ENCODE measurements at regions not wholly inside any gene's neighbourhood (a gene's known extent, or its start where the extent isn't known, plus 50 kb on each side); places are given as distances from the start of the nearest gene placed in this dataset.

DNA sequence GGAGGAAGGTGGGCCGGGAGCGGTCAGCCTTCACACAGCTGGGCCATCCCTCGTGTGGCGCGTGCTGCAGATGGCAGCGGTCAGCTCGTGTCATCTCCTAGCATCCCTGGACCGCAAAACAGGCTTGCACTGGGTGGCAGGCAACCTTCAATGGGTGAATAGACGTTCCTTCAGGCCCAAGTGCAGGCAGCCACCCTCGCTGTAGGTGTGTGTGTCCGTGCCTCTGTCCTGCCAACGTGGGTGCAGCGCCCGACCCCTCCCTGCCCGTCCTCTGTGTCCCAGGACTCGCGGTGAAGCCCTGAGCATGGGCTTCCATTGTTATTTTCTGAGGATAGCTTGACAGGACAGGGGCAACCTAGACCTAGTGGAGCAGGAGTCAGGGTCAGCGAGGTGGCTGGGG is 79.8 kb upstream of the STOX2 start:
- H3K4me1 Mint-ChIP-seq, result peaks cover 15% of the 10 kb centered on the region
- peak overlapping the region; percentile 30 for H3K27ac Mint-ChIP-seq
- no peaks in the 10 kb centered on the region for H3K9me3 ChIP-seq (ENCODE audit: control insufficient read depth, low read length, poor library complexity, severe bottlenecking)
- no peak for DNase-seq
- no peak for ATAC-seq
- no peak overlapping the region for H3K4me3 Mint-ChIP-seq
- no peaks in the 10 kb centered on the region for H3K36me3 Mint-ChIP-seq (ENCODE audit: low read depth)
- peaks cover 26% of the 10 kb centered on the region for H3K27me3 Mint-ChIP-seq

GRCh38 chr4:183826461-183826860 is 78.6 kb upstream of the STOX2 start:
- H3K4me1 Mint-ChIP-seq, result peaks cover 15% of the 10 kb centered on the region
- ATAC-seq (no peak), DNase-seq (no peak)
- no peak overlapping the region for H3K27ac Mint-ChIP-seq
- no peaks in the 10 kb centered on the region for H3K9me3 ChIP-seq (ENCODE audit: control insufficient read depth, low read length, poor library complexity, severe bottlenecking)
- no peaks in the 10 kb centered on the region for H3K36me3 Mint-ChIP-seq (ENCODE audit: low read depth)
- peaks cover 15% of the 10 kb centered on the region for H3K27me3 Mint-ChIP-seq
- H3K4me3 Mint-ChIP-seq, result no peak overlapping the region

DNA sequence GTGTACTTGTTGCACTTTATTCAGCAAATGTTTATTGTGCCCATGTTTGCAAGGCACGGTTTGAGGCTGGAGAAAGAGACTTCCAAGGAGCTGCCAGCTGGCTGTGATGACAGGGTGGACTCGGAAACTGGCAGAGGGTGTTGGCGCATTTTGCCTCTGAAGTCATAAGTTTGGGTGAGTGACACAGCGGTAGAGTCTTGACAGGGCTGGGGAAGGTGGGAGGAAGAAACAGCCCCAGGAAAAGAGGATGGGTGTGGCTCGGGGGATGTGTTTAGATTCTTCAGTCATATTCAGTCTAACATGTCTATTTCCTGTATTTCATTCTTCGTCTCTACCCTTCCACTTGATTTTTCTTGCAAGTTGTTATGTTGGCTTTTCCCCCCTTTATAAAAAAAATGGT is 77.0 kb upstream of the STOX2 start:
- H3K4me3 Mint-ChIP-seq, result peak overlapping the region; percentile 32
- peaks cover 18% of the 10 kb centered on the region for H3K4me1 Mint-ChIP-seq
- no peaks in the 10 kb centered on the region for H3K9me3 ChIP-seq (ENCODE audit: control insufficient read depth, low read length, poor library complexity, severe bottlenecking)
- H3K27me3 Mint-ChIP-seq, result peaks cover 14% of the 10 kb centered on the region
- H3K36me3 Mint-ChIP-seq (ENCODE audit: low read depth), result no peaks in the 10 kb centered on the region
- H3K27ac Mint-ChIP-seq, result no peak overlapping the region
- ATAC-seq (no peak), DNase-seq (no peak)

DNA sequence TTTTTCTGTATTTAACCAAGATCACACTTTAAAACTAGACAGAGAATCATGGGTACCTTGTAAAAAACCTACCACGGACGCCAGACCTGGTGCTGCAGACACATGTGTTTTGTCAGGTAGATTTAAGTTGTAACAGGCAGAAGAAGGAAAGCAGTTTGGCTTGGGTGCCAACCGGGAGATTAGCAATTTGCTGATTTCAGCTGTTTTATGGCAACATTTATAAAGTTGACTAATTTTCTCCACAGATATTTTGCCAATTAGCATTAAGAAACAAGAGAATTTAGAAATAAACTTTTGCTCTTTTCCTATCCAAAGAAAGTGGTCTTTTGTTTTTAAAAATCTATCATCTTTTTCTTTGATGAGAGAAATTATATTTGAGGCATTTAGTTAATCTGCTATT is 76.3 kb upstream of the STOX2 start:
- Mint-ChIP-seq H3K4me1 (peaks cover 18% of the 10 kb centered on the region), H3K27ac (no peak overlapping the region), H3K36me3 (ENCODE audit: low read depth) (peaks cover 2% of the 10 kb centered on the region), H3K27me3 (peaks cover 17% of the 10 kb centered on the region), H3K4me3 (no peak overlapping the region)
- ATAC-seq, result no peak
- no peak for DNase-seq
- no peaks in the 10 kb centered on the region for H3K9me3 ChIP-seq (ENCODE audit: control insufficient read depth, low read length, poor library complexity, severe bottlenecking)

- ATAC-seq (no peak), DNase-seq (no peak)
- H3K4me3 Mint-ChIP-seq, result no peak overlapping the region
- no peaks in the 10 kb centered on the region for H3K9me3 ChIP-seq (ENCODE audit: control insufficient read depth, low read length, poor library complexity, severe bottlenecking)
- peaks cover 2% of the 10 kb centered on the region for H3K36me3 Mint-ChIP-seq (ENCODE audit: low read depth)
- peaks cover 18% of the 10 kb centered on the region for H3K4me1 Mint-ChIP-seq
- peaks cover 28% of the 10 kb centered on the region for H3K27me3 Mint-ChIP-seq
- H3K27ac Mint-ChIP-seq, result no peak overlapping the region
These were observed 74.6 kb upstream of the STOX2 start for GRCh38 chr4:183830438-183830985.

DNA sequence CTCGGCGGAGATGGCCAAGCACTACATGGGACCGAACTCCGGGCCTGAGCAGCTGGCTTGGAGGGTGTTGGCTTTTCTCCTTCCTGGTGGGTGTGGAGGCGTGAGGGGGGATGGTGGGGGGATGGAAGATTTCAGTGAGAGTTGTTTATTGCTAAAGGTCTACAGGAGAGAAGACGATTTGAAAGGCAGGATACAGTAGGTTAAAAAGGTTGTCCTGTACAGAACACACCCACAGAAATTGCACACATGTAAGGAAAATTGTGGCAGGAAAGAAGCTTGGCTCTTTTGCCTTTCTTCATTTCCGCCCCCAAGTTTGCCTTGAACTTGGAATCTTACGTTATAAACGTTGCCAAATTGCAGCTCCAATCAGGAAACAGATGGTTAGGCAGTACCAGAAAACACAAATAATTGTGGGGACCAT is 74.1 kb upstream of the STOX2 start:
- H3K27me3 Mint-ChIP-seq, result peaks cover 29% of the 10 kb centered on the region
- H3K27ac Mint-ChIP-seq, result no peak overlapping the region
- ATAC-seq (no peak), DNase-seq (no peak)
- H3K4me3 Mint-ChIP-seq, result no peak overlapping the region
- H3K36me3 Mint-ChIP-seq (ENCODE audit: low read depth), result peaks cover 2% of the 10 kb centered on the region
- no peaks in the 10 kb centered on the region for H3K9me3 ChIP-seq (ENCODE audit: control insufficient read depth, low read length, poor library complexity, severe bottlenecking)
- H3K4me1 Mint-ChIP-seq, result peaks cover 17% of the 10 kb centered on the region

GRCh38 chr4:183831683-183832082 is 73.4 kb upstream of the STOX2 start:
- DNase-seq, result no peak
- H3K4me3 Mint-ChIP-seq, result no peak overlapping the region
- no peak for ATAC-seq
- no peaks in the 10 kb centered on the region for H3K9me3 ChIP-seq (ENCODE audit: control insufficient read depth, low read length, poor library complexity, severe bottlenecking)
- no peak overlapping the region for H3K27ac Mint-ChIP-seq
- H3K36me3 Mint-ChIP-seq (ENCODE audit: low read depth), result peaks cover 2% of the 10 kb centered on the region
- H3K4me1 Mint-ChIP-seq, result peaks cover 15% of the 10 kb centered on the region
- H3K27me3 Mint-ChIP-seq, result peaks cover 30% of the 10 kb centered on the region

- DNase-seq (no peak), ATAC-seq (no peak)
- no peaks in the 10 kb centered on the region for H3K9me3 ChIP-seq (ENCODE audit: control insufficient read depth, low read length, poor library complexity, severe bottlenecking)
- Mint-ChIP-seq H3K4me1 (peaks cover 12% of the 10 kb centered on the region), H3K36me3 (ENCODE audit: low read depth) (peaks cover 2% of the 10 kb centered on the region), H3K27ac (no peak overlapping the region), H3K4me3 (no peak overlapping the region), H3K27me3 (peaks cover 39% of the 10 kb centered on the region)
These were observed 72.2 kb upstream of the STOX2 start for GRCh38 chr4:183832776-183833450.

DNA sequence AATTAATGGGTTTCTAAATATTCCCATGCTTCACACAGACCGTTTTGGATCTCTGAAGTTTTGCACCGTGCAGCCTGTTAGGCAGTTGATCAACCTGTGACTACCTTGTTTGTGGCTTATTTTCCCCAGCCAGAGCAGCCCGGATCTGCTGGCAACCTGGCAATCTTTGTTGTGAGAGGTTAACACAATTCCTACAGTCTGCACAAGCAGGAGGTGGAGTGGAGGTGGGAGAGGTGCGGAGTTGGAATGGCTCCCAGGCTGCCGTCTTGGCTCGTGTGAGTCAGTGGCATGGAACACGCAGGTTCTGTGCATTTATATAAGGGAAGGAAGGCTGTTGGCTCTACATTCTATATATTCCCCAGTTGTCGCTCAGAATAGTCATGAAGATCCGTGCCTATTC is 70.9 kb upstream of the STOX2 start:
- Mint-ChIP-seq H3K36me3 (ENCODE audit: low read depth) (peaks cover 2% of the 10 kb centered on the region), H3K27ac (no peak overlapping the region), H3K4me3 (no peak overlapping the region), H3K4me1 (peaks cover 5% of the 10 kb centered on the region), H3K27me3 (peaks cover 47% of the 10 kb centered on the region)
- ATAC-seq, result no peak
- H3K9me3 ChIP-seq (ENCODE audit: control insufficient read depth, low read length, poor library complexity, severe bottlenecking), result no peaks in the 10 kb centered on the region
- no peak for DNase-seq

- no peak for ATAC-seq
- Mint-ChIP-seq H3K4me1 (no peaks in the 10 kb centered on the region), H3K27ac (no peak overlapping the region), H3K27me3 (peaks cover 62% of the 10 kb centered on the region), H3K36me3 (ENCODE audit: low read depth) (peaks cover 2% of the 10 kb centered on the region), H3K4me3 (no peak overlapping the region)
- no peaks in the 10 kb centered on the region for H3K9me3 ChIP-seq (ENCODE audit: control insufficient read depth, low read length, poor library complexity, severe bottlenecking)
- DNase-seq, result no peak
These were observed 67.9 kb upstream of the STOX2 start for GRCh38 chr4:183837222-183837621.

DNA sequence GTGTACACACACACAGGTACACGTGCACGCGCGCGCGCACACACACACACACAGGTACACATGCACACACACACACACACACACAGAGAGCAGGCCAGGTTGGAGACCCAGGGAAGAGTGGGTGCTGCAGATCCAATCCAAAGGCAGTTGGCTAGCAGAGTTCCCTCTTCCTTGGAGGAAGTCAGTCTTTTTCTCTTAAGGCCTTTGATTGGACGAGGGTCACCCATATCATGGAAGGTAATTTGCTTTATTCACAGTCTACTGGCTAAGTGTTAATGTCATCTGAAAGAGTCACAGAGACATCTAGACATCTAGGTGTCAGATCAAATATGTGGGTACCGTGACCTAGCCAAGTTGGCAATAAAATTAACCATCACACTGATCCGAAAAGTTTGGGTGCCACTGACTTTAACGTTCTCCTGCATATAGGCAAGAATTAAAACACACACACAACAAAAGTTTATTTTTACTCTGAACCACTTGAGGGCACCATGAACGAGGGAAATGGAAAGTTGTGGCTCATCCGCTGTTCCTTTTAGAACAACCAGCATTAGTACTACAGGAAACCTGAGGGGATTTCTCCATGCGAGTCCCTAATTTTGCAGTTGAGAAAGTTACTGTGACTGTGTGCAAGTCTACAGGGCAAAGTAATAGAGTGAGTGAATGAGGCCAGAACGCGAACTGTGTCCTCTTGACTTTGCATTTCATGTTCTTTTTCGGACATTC is 66.0 kb upstream of the STOX2 start:
- DNase-seq (no peak), ATAC-seq (no peak)
- peaks cover 52% of the 10 kb centered on the region for H3K27me3 Mint-ChIP-seq
- no peak overlapping the region for H3K27ac Mint-ChIP-seq
- no peaks in the 10 kb centered on the region for H3K9me3 ChIP-seq (ENCODE audit: control insufficient read depth, low read length, poor library complexity, severe bottlenecking)
- H3K4me1 Mint-ChIP-seq, result no peaks in the 10 kb centered on the region
- no peaks in the 10 kb centered on the region for H3K36me3 Mint-ChIP-seq (ENCODE audit: low read depth)
- no peak overlapping the region for H3K4me3 Mint-ChIP-seq

- H3K4me1 Mint-ChIP-seq, result no peaks in the 10 kb centered on the region
- no peaks in the 10 kb centered on the region for H3K9me3 ChIP-seq (ENCODE audit: control insufficient read depth, low read length, poor library complexity, severe bottlenecking)
- H3K36me3 Mint-ChIP-seq (ENCODE audit: low read depth), result no peaks in the 10 kb centered on the region
- H3K27me3 Mint-ChIP-seq, result peaks cover 52% of the 10 kb centered on the region
- DNase-seq (peak; percentile 23 to 33 (median 23)), ATAC-seq (peak; percentile 68)
- no peak overlapping the region for H3K27ac Mint-ChIP-seq
- no peak overlapping the region for H3K4me3 Mint-ChIP-seq
These were observed 64.8 kb upstream of the STOX2 start for GRCh38 chr4:183840311-183840710.

- H3K27ac Mint-ChIP-seq, result no peak overlapping the region
- H3K9me3 ChIP-seq (ENCODE audit: control insufficient read depth, low read length, poor library complexity, severe bottlenecking), result no peaks in the 10 kb centered on the region
- peaks cover 49% of the 10 kb centered on the region for H3K27me3 Mint-ChIP-seq
- H3K4me1 Mint-ChIP-seq, result no peaks in the 10 kb centered on the region
- no peak for DNase-seq
- ATAC-seq, result no peak
- no peak overlapping the region for H3K4me3 Mint-ChIP-seq
- no peaks in the 10 kb centered on the region for H3K36me3 Mint-ChIP-seq (ENCODE audit: low read depth)
These were observed 64.1 kb upstream of the STOX2 start for GRCh38 chr4:183841001-183841400.

DNA sequence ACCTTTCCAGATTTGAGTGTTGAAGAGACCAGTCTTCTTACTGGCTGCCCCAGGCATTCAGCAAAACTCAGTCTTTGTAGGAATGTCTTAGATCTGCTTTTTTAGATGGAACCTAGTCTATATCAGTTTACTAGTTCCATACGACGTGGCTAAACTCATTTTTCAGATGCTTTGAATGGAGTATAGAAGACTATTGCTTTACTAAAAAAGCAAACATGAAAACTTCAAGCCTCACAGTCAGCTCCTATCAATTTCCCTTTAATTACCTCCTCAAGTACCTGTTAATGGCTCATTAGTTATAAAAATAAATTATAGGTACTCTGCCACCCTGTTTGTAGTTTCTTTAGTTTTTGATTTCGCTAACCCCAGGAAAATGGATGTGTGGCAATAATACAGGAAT is 63.0 kb upstream of the STOX2 start:
- no peak overlapping the region for H3K27ac Mint-ChIP-seq
- H3K9me3 ChIP-seq (ENCODE audit: control insufficient read depth, low read length, poor library complexity, severe bottlenecking), result no peaks in the 10 kb centered on the region
- no peak for ATAC-seq
- DNase-seq, result no peak
- H3K27me3 Mint-ChIP-seq, result peaks cover 38% of the 10 kb centered on the region
- no peaks in the 10 kb centered on the region for H3K36me3 Mint-ChIP-seq (ENCODE audit: low read depth)
- H3K4me3 Mint-ChIP-seq, result no peak overlapping the region
- H3K4me1 Mint-ChIP-seq, result no peaks in the 10 kb centered on the region
